LNCAP (cell line): ENCODE measurements at regions not wholly inside any gene's neighbourhood (a gene's known extent, or its start where the extent isn't known, plus 50 kb on each side); places are given as distances from the start of the nearest gene placed in this dataset.
A peak's percentile ranks its signal among the peaks of the same experiment; 100 is the strongest.

Source experiments
- TF ChIP-seq, protein P1 (sequence below): fragments of 450-650 bp; IDR thresholded peaks from 2 replicates; pipeline ENCODE4 v1.5.1; 2017; ENCODE audit warnings: mild to moderate bottlenecking

DNA sequence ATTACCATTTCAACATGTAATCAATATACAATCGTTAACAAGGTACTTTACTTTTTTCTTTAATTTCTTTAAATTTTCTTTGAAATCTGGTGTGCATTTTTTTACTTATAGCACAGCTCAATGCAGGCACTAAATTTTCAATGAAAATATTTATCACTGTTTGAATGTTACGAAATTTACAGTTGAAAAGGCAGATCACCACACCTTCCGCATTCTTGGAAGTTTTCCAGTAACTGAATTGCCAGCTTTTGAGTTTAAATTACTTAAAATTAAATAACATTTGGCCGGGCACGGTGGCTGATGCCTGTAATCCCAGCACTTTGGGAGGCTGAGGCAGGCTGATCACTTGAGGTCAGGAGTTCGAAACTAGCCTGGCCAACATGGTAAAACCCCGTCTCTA is 309.9 kb downstream of the BMP7 start:
- TF ChIP-seq, protein P1, sequence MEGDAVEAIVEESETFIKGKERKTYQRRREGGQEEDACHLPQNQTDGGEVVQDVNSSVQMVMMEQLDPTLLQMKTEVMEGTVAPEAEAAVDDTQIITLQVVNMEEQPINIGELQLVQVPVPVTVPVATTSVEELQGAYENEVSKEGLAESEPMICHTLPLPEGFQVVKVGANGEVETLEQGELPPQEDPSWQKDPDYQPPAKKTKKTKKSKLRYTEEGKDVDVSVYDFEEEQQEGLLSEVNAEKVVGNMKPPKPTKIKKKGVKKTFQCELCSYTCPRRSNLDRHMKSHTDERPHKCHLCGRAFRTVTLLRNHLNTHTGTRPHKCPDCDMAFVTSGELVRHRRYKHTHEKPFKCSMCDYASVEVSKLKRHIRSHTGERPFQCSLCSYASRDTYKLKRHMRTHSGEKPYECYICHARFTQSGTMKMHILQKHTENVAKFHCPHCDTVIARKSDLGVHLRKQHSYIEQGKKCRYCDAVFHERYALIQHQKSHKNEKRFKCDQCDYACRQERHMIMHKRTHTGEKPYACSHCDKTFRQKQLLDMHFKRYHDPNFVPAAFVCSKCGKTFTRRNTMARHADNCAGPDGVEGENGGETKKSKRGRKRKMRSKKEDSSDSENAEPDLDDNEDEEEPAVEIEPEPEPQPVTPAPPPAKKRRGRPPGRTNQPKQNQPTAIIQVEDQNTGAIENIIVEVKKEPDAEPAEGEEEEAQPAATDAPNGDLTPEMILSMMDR: no peak

DNA sequence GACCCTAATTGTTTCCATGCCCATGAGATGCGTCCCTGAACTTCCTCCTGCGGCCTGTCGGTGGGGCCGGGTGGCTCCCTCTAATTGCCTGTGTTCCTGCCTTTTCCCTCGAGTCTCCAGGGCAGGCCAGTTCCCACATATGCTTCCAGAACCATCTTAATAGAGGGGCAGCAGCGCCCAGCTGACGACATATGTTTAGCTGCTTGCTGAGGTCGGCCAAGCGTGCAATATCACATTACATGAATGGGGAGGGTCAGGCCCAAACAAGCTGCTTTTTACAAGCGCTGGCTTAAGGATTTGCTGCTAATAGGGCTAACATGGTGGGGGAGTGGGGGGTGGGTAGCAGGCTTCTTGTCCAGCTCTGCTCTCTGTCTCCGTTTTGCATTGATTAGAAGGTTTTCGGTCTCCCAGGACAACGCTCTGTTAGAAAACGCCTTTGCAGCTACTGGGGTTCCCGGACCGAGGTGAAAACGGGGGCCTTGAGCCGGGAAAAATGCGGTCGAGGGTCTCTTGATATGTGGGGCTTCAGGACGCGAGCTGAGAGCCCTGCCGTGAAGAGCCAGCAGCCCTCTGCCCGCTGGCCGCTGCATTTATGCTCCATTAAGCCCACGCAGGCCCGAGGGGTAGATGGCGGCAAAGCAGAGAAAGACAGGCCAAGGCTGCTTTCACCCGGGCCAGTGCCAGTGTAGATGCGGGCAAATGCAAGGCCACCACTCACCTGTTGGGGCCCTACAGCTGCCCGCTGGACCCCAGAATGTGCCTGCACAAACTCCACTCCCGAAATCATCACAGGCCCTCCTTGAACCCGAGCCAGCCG is 308.5 kb downstream of the BMP7 start:
- TF ChIP-seq, protein P1: no peak

DNA sequence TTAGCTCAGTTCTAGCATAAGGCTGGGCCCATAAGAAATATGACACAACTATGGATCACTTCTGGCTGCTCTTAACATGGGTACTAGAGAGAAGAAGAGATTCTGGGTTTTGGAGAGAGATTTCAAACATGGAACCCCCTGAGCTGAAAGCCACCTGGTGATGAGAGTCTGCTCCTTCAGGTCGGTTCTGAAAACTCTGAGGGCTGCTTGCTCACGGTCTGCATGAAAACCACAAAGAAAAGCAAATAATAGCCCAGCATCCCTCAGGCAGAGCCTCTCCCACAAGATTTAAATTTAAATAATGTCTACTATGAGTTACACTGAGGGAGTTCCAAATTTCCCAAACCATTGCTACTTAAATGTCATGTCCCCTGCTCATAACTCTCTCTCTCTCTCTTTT is 301.5 kb downstream of the BMP7 start:
- TF ChIP-seq, protein P1: no peak

DNA sequence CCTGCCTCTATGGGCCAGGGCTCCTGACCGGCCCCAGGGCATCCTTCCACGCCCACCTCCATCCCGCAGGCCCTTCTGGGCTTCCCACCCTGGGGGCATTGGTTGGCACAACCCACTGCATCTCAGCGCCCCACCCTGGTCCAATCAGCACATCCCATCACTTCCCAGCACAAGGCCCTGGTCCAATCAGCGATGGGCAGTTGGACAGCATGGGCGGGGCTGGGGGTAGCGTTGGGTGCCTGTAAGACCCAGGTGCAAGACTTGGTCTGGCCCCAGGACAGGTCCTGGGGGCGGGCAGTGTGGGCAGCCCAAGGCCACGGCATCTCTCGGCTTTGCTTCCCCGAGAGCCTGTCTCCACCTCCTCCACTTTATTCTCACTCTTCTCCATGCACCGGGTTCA is 298.5 kb downstream of the BMP7 start:
- TF ChIP-seq, protein P1: no peak

DNA sequence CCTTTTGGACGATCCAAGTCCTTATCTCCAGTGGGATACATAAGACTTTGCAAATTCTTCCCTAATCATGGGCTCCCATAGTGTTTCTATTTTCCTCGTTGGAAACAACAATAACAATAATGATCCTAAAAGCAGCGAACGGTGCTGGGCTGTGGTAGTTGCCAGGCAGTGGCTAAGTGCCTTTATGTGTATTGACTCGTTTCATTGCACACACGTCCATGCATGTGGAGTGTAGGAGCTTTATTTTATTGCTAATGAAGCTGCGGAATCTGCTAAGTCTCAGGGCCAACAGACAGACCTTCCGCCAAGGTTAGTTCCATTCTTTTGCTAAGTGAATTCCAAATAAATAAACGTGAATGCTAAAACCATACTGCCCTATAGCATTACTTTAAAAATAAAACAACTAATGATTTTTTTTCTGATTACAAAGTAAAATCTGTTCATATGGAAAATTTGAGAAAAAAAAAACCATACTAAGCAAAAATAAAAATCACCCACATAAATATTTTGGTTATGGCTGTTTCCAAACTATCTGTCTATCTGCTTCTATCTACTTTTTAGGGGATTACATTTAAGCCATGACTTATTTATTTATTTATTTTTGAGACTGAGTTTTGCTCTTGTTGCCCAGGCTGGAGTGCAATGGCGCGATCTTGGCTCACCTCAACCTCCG is 297.9 kb downstream of the BMP7 start:
- TF ChIP-seq, protein P1: no peak

DNA sequence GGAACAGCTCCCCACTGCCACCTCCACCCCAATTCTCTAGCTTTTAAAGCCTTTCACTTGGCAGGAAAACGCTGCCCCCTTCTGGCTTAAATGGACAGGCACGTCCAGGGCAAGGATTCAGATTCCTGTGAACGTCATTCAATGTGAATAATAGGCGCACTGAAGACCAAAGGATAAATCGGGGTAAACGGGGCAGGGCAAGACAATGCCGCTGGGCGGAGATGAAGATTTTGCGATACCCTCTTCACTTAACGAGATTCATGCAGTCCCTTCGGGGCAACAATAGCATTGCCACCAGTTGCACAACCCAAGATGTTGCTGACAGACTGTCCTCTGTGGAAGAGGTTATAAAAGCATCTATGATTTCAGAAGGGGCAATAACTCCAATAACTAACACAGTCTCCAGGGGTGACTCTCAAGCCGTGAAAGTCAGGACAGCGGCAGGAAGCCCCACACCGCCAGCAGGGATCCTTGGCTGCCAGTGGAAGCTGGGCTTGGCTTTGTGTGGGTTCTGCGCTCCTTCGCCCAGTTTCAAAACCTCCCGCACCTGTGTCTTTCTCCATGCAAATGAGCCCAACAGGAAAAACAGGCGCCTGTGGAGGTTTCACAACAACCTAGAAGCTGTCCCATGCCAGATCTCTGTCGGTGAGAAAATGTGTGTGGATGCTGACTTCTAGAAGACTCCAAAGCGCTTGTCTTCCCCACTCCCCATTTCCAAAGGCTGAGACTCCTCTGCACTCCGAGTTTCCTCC is 291.8 kb downstream of the BMP7 start:
- TF ChIP-seq, protein P1: peak; percentile 84

DNA sequence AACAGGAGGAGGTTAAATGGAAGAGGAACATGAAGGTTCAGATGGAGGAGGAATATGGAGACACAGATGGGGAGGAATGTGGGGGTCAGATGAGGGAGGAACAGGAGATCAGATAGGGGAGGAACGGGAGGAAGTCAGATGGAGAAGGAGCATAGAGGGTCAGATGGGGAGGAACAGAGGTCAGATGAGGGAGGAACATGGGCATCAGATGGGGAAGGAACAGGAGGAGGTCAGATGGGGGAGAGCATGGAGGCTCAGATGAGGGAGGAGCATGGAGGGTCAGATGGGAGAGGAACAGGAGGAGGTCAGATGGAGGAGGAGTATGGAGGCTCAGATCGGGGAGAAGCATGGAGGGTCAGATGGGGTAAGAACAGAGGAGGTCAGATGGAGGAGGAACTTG is 290.6 kb downstream of the BMP7 start:
- TF ChIP-seq, protein P1: no peak
